HG02623 (cell line): ENCODE measurements at regions not wholly inside any gene's neighbourhood (a gene's known extent, or its start where the extent isn't known, plus 50 kb on each side); places are given as distances from the start of the nearest gene placed in this dataset.

Experiments
- ATAC-seq: cut with Tn5 transposase; IDR thresholded peaks from one replicate; pipeline ENCODE4 v1.9.1; 2021; ENCODE audit warnings: moderate library complexity; ENCODE audit not compliant: unreplicated experiment

- ATAC-seq = no peak
These were observed 92.5 kb upstream of the LRATD1 start for GRCh38 chr2:14540015-14540414.

- no peak for ATAC-seq
These were observed 89.2 kb upstream of the LRATD1 start for GRCh38 chr2:14543284-14543683.

GRCh38 chr2:14544247-14544646 is 88.3 kb upstream of the LRATD1 start:
- ATAC-seq = no peak

- no peak for ATAC-seq
These were observed 84.7 kb upstream of the LRATD1 start for GRCh38 chr2:14547830-14548229.

GRCh38 chr2:14550658-14551057 is 81.9 kb upstream of the LRATD1 start:
- no peak for ATAC-seq

- ATAC-seq = no peak
These were observed 81.4 kb upstream of the LRATD1 start for GRCh38 chr2:14551069-14551468.

GRCh38 chr2:14552286-14552685 is 80.2 kb upstream of the LRATD1 start:
- ATAC-seq = no peak

GRCh38 chr2:14552818-14553217 is 79.7 kb upstream of the LRATD1 start:
- ATAC-seq = no peak

- ATAC-seq = no peak
These were observed 77.5 kb upstream of the LRATD1 start for GRCh38 chr2:14554849-14555545.

GRCh38 chr2:14557111-14557510 is 75.4 kb upstream of the LRATD1 start:
- ATAC-seq = no peak

- no peak for ATAC-seq
These were observed 74.6 kb upstream of the LRATD1 start for GRCh38 chr2:14557916-14558315.

- ATAC-seq = no peak
These were observed 74.1 kb upstream of the LRATD1 start for GRCh38 chr2:14558335-14558919.

GRCh38 chr2:14560716-14561115 is 71.8 kb upstream of the LRATD1 start:
- no peak for ATAC-seq

- no peak for ATAC-seq
These were observed 69.2 kb upstream of the LRATD1 start for GRCh38 chr2:14563324-14563723.

GRCh38 chr2:14565666-14566065 is 66.9 kb upstream of the LRATD1 start:
- no peak for ATAC-seq

GRCh38 chr2:14567561-14567960 is 65.0 kb upstream of the LRATD1 start:
- no peak for ATAC-seq

- ATAC-seq = no peak
These were observed 63.2 kb upstream of the LRATD1 start for GRCh38 chr2:14569294-14569693.

- ATAC-seq = no peak
These were observed 59.9 kb upstream of the LRATD1 start for GRCh38 chr2:14572633-14573032.

GRCh38 chr2:14577843-14578242 is 54.7 kb upstream of the LRATD1 start:
- no peak for ATAC-seq
